ENCODE measurements at regions not wholly inside any gene's neighbourhood (a gene's known extent, or its start where the extent isn't known, plus 50 kb on each side); places are given as distances from the start of the nearest gene placed in this dataset.

DNA sequence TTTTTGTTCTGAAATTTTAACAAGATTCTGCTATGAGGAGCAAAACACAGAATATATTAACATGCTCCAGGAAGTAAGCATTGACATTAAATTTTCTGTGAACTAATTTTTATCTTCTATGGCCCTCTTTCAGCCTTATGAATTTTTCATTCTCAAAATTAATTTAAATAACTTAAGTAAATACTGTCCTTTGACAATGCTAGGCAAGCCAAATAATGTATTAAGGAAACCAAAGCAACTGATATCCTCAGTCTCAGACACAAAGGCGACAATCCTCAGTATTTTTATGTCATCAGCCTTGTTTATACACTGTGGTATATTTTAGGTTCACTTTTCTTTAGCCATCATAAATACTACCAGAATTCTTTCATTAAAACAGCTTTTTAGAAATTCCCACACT, 159.8 kb downstream of the CGGBP1 start:
- Histone ChIP-seq H4K5ac (ENCODE audit: low read depth, low read length) (no peak overlapping the region), H3K9me3 (ENCODE audit: control insufficient read depth, insufficient read depth, low read length) (no peaks in the 10 kb centered on the region), H3K27ac (ENCODE audit: insufficient read depth, low read length) (no peak overlapping the region), H3K9ac (ENCODE audit: low read depth, low read length) (no peak overlapping the region), H4K91ac (ENCODE audit: insufficient read depth, low read depth, low read length) (no peak overlapping the region), H4K8ac (ENCODE audit: low read depth in 2 of 2, low read length in 2 of 2) (no peak overlapping the region), H3K27me3 (ENCODE audit: control insufficient read depth, insufficient read depth, low read length) (no peaks in the 10 kb centered on the region), H2BK5ac (ENCODE audit: low read depth, low read length, poor library complexity, severe bottlenecking) (no peak overlapping the region), H3K9me1 (ENCODE audit: insufficient read depth, low read length) (no peaks in the 10 kb centered on the region), H2BK20ac (ENCODE audit: low read depth, low read length) (no peak overlapping the region), H3K79me1 (ENCODE audit: low read depth in 1 of 2, low read length in 2 of 2) (no peaks in the 10 kb centered on the region), H2BK120ac (ENCODE audit: low read depth, low read length) (no peak overlapping the region), H2AK5ac (ENCODE audit: low read depth, low read length) (no peak overlapping the region), H3K4me2 (ENCODE audit: low read depth, low read length) (no peak overlapping the region), H3K4me3 (ENCODE audit: insufficient read depth, low read depth, low read length) (no peak overlapping the region), H3K36me3 (ENCODE audit: control insufficient read depth, insufficient read depth, low read length) (no peaks in the 10 kb centered on the region), H3K4ac (ENCODE audit: low read depth, low read length) (no peak overlapping the region), H2AK9ac (replicated peaks; ENCODE audit: low read depth, low read length, poor library complexity) (no peak overlapping the region), H2AFZ (replicated peaks; ENCODE audit: low read length, poor library complexity) (no peak overlapping the region), H3K14ac (replicated peaks; ENCODE audit: low read depth, low read length) (no peak overlapping the region), H3K56ac (ENCODE audit: extremely low read depth, insufficient read depth, low read length) (no peak overlapping the region), H4K20me1 (ENCODE audit: insufficient read depth, low read length) (no peaks in the 10 kb centered on the region), H3K23ac (ENCODE audit: low read depth, low read length) (no peak overlapping the region), H2BK15ac (ENCODE audit: low read depth, low read length) (no peak overlapping the region), H3K4me1 (ENCODE audit: control insufficient read depth, insufficient read depth, low read length) (no peaks in the 10 kb centered on the region), H3K18ac (ENCODE audit: low read depth, low read length) (no peak overlapping the region)
- ATAC-seq (ENCODE audit: low read depth) (no peak), DNase-seq (no peak)
- in situ Hi-C loops (cut with MboI; ENCODE audit: low sequenced_read_pairs) = no loop called here
- TF ChIP-seq SMC3 (IDR thresholded peaks at IDR 0.05; ENCODE audit: low read depth, low read length) (no peak), RCOR1 (IDR thresholded peaks at IDR 0.05; ENCODE audit: insufficient replicate concordance, low read length) (no peak), FOS (IDR thresholded peaks at IDR 0.05; ENCODE audit: low read depth, low read length) (no peak), MAZ (IDR thresholded peaks at IDR 0.05; ENCODE audit: borderline replicate concordance, low read depth, low read length) (no peak), POLR2A (IDR thresholded peaks at IDR 0.05; ENCODE audit: low read depth, low read length) (no peak), RFX5 (IDR thresholded peaks at IDR 0.05; ENCODE audit: low read depth, low read length) (no peak), MXI1 (IDR thresholded peaks at IDR 0.05; ENCODE audit: borderline replicate concordance, low read depth, low read length) (no peak), CEBPB (IDR thresholded peaks at IDR 0.05; ENCODE audit: low read depth, low read length) (no peak), CHD1 (IDR thresholded peaks at IDR 0.05; ENCODE audit: low read depth, low read length) (no peak)
- TF ChIP-seq, protein P1, sequence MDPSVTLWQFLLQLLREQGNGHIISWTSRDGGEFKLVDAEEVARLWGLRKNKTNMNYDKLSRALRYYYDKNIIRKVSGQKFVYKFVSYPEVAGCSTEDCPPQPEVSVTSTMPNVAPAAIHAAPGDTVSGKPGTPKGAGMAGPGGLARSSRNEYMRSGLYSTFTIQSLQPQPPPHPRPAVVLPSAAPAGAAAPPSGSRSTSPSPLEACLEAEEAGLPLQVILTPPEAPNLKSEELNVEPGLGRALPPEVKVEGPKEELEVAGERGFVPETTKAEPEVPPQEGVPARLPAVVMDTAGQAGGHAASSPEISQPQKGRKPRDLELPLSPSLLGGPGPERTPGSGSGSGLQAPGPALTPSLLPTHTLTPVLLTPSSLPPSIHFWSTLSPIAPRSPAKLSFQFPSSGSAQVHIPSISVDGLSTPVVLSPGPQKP (IDR thresholded peaks at IDR 0.05; ENCODE audit: borderline replicate concordance, low read depth, low read length) = no peak
- dilution Hi-C loops (cut with HindIII; ENCODE audit: low sequenced_read_pairs, unreplicated experiment) = no loop called here
- WGBS, 2 experiments (ENCODE audit: extremely low coverage in 2 of 2, insufficient read length in 1 of 2) = no CpG with 5 or more reads among the region's 1 CpG
- no TSS peak for BruUV-seq (replicated peaks)
- CTCF ChIA-PET = interaction anchor here (0.7 kb wide), 1 partner anchor 10 kb away, joined by 4 read pairs; no protein-coding TSS in a partner anchor
- POLR2A ChIA-PET (ENCODE audit: unreplicated experiment) = no interaction called here
- intact Hi-C loops (cut with micrococcal nuclease) = no loop called here

Data from IMR-90 (cell line).